H4 (cell line): ENCODE measurements at regions not wholly inside any gene's neighbourhood (a gene's known extent, or its start where the extent isn't known, plus 50 kb on each side); places are given as distances from the start of the nearest gene placed in this dataset.
A peak's percentile ranks its signal among the peaks of the same experiment; 100 is the strongest.

Experiments
- DNase-seq: peaks from one replicate; pipeline ENCODE4 v3.0.0-alpha.2; 2015; ENCODE audit warnings: low spot score

GRCh38 chr9:88077071-88077617 lies 61.1 kb downstream of the SPATA31C2 start:
- DNase-seq, result no peak

GRCh38 chr9:88076286-88077070 lies 61.8 kb downstream of the SPATA31C2 start:
- peak; percentile 86 for DNase-seq

- no peak for DNase-seq
These were observed 62.3 kb downstream of the SPATA31C2 start for GRCh38 chr9:88075966-88076285.

GRCh38 chr9:88075506-88075905 lies 62.8 kb downstream of the SPATA31C2 start:
- DNase-seq, result no peak

GRCh38 chr9:88074931-88075330 lies 63.3 kb downstream of the SPATA31C2 start:
- DNase-seq, result no peak

GRCh38 chr9:88072831-88073375 lies 65.4 kb downstream of the SPATA31C2 start:
- peak; percentile 27 for DNase-seq

- DNase-seq, result no peak
These were observed 66.9 kb downstream of the SPATA31C2 start for GRCh38 chr9:88071331-88071730.

GRCh38 chr9:88065619-88066018 lies 72.7 kb downstream of the SPATA31C2 start:
- DNase-seq, result no peak

- no peak for DNase-seq
These were observed 73.7 kb downstream of the SPATA31C2 start for GRCh38 chr9:88064554-88064953.

- peak; percentile 63 for DNase-seq
These were observed 77.5 kb downstream of the SPATA31C2 start for GRCh38 chr9:88060746-88061145.

- no peak for DNase-seq
These were observed 78.8 kb downstream of the SPATA31C2 start for GRCh38 chr9:88059469-88059868.

GRCh38 chr9:88056876-88057275 lies 81.4 kb downstream of the SPATA31C2 start:
- DNase-seq, result peak; percentile 53

GRCh38 chr9:88053856-88054501 lies 79.6 kb upstream of the CDK20 start:
- DNase-seq, result no peak

GRCh38 chr9:88052321-88052965 lies 78.1 kb upstream of the CDK20 start:
- no peak for DNase-seq

- no peak for DNase-seq
These were observed 76.8 kb upstream of the CDK20 start for GRCh38 chr9:88051138-88051537.

- no peak for DNase-seq
These were observed 75.5 kb upstream of the CDK20 start for GRCh38 chr9:88049677-88050307.

- no peak for DNase-seq
These were observed 72.2 kb upstream of the CDK20 start for GRCh38 chr9:88046542-88046941.

- no peak for DNase-seq
These were observed 71.4 kb upstream of the CDK20 start for GRCh38 chr9:88045686-88046085.

- no peak for DNase-seq
These were observed 69.9 kb upstream of the CDK20 start for GRCh38 chr9:88044200-88044599.

GRCh38 chr9:88043647-88044046 lies 69.3 kb upstream of the CDK20 start:
- DNase-seq, result no peak

GRCh38 chr9:88041447-88041846 lies 67.1 kb upstream of the CDK20 start:
- DNase-seq, result no peak

- no peak for DNase-seq
These were observed 63.0 kb upstream of the CDK20 start for GRCh38 chr9:88037285-88037845.
